ENCODE measurements at regions not wholly inside any gene's neighbourhood (a gene's known extent, or its start where the extent isn't known, plus 50 kb on each side); places are given as distances from the start of the nearest gene placed in this dataset.

GRCh38 chr14:49396801-49397200 is 189.4 kb downstream of the RPS29 start:
- H3K79me2 ChIP-seq (ENCODE audit: insufficient read depth, low read length), result no peaks in the 10 kb centered on the region
- DNase-seq (ENCODE audit: low read depth, low spot score) (no peak), ATAC-seq (no peak)
- no peaks in the 10 kb centered on the region for H3K9me3 ChIP-seq (ENCODE audit: control insufficient read depth in 1 of 2, insufficient read depth in 1 of 2, low read depth in 1 of 2, low read length in 2 of 2)
- intact Hi-C loops (cut with micrococcal nuclease), result no loop called here
- no peaks in the 10 kb centered on the region; the same call in 1 of the 2 replicates for H3K27me3 ChIP-seq (ENCODE audit: insufficient read depth, low read length)
- H2AFZ ChIP-seq (ENCODE audit: low read depth, low read length, poor library complexity, severe bottlenecking), result no peak overlapping the region
- H3K36me3 ChIP-seq (ENCODE audit: control insufficient read depth in 1 of 2, insufficient read depth in 2 of 2, low read length in 2 of 2), result no peaks in the 10 kb centered on the region
- no peak overlapping the region for H3K4me3 ChIP-seq (replicated peaks in 1 of 2; ENCODE audit: low read depth in 1 of 2, low read length in 2 of 2)
- H3K9ac ChIP-seq (ENCODE audit: low read length), result no peak overlapping the region
- ChIA-PET CTCF (no interaction called here), POLR2A (no interaction called here), RAD21 (ENCODE audit: low non-redundant PET in 1 of 2, low total read pairs in 2 of 2, uncharacterized antibody in 2 of 2, unreplicated experiment in 2 of 2) (no interaction called here)
- no peaks in the 10 kb centered on the region for H3K4me1 ChIP-seq (ENCODE audit: control insufficient read depth in 1 of 2, insufficient read depth in 2 of 2, low read length in 2 of 2)
- H3K27ac ChIP-seq (ENCODE audit: low read depth, low read length), result no peak overlapping the region
- TF ChIP-seq CEBPB (IDR thresholded peaks at IDR 0.05; ENCODE audit: low read depth), result no peak
- TF ChIP-seq CTCF (IDR thresholded peaks at IDR 0.05 in 2 of 3, conservative IDR thresholded peaks at IDR 0.05 in 1 of 3; ENCODE audit: borderline replicate concordance in 1 of 3, insufficient read depth in 1 of 3, low read depth in 2 of 3, low read length in 2 of 3), result no peak
- TF ChIP-seq ATF3 (IDR thresholded peaks at IDR 0.05), result no peak
- TF ChIP-seq JUND (IDR thresholded peaks at IDR 0.05), result no peak
- no peak for TF ChIP-seq EGR1 (IDR thresholded peaks at IDR 0.05; ENCODE audit: low read depth)
- no peak for TF ChIP-seq ZFX (IDR thresholded peaks at IDR 0.05)
- TF ChIP-seq EZH2 (IDR thresholded peaks at IDR 0.05), result no peak
- no peak for TF ChIP-seq REST (IDR thresholded peaks at IDR 0.05; ENCODE audit: low read depth)
- no peak for TF ChIP-seq SRF (IDR thresholded peaks at IDR 0.05; ENCODE audit: low read depth)
- TF ChIP-seq ZBTB33 (IDR thresholded peaks at IDR 0.05; ENCODE audit: extremely low read depth, insufficient replicate concordance, low read length), result no peak
- TF ChIP-seq EZH2phosphoT487 (IDR thresholded peaks at IDR 0.05; ENCODE audit: borderline replicate concordance), result no peak
- no peak for TF ChIP-seq YY1 (IDR thresholded peaks at IDR 0.05; ENCODE audit: extremely low read depth, insufficient replicate concordance, low read depth, low read length)
- no peak for TF ChIP-seq POLR2AphosphoS5 (IDR thresholded peaks at IDR 0.05; ENCODE audit: low read depth, low read length)
- no peak for TF ChIP-seq CBX3 (IDR thresholded peaks at IDR 0.05; ENCODE audit: low read depth)
- no peak for TF ChIP-seq SP1 (IDR thresholded peaks at IDR 0.05; ENCODE audit: low read depth)
- TF ChIP-seq MAX (IDR thresholded peaks at IDR 0.05), result no peak
- BruUV-seq (replicated peaks), result no TSS peak
- H3K4me2 ChIP-seq (ENCODE audit: low read length), result no peak overlapping the region
- no peaks in the 10 kb centered on the region for H4K20me1 ChIP-seq (ENCODE audit: insufficient read depth)
- H3K9me2 ChIP-seq (ENCODE audit: insufficient read depth), result no peaks in the 10 kb centered on the region
